NCI-H1436 treated with DMSO at 0.1 percent for 48 hours (cell line): ENCODE measurements at regions not wholly inside any gene's neighbourhood (a gene's known extent, or its start where the extent isn't known, plus 50 kb on each side); places are given as distances from the start of the nearest gene placed in this dataset.
"Not testable (repeated sequence)": the region's sequence is repeated elsewhere in the genome, so short reads cannot be mapped to it uniquely, and the experiment has no call there.

ENCODE experiments used
- DNase-seq: peaks from one replicate; lab custom pipeline; 2025; lab: John Stamatoyannopoulos, UW

- DNase-seq, result no peak
These were observed 346.6 kb downstream of the FSIP2 start for GRCh38 chr2:186085226-186085625.

DNA sequence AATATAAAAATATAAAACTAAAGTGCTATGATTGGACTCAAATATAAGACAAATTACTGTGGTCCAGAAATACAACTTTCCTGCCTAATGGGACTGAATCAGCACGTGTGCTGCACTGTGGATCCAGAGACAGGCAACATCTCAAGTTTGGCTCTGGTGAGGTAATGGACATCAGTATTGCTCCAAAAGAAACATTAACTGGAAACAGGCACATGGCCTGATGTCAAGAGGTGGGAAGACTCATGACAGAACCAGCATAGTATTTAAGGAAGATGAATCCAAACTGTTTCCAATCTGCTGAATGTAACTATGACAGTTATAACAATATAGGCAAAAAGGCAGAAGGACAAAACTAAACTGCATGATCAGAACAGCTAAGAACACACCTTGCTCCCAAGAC, 354.6 kb downstream of the FSIP2 start:
- DNase-seq, result no peak

DNA sequence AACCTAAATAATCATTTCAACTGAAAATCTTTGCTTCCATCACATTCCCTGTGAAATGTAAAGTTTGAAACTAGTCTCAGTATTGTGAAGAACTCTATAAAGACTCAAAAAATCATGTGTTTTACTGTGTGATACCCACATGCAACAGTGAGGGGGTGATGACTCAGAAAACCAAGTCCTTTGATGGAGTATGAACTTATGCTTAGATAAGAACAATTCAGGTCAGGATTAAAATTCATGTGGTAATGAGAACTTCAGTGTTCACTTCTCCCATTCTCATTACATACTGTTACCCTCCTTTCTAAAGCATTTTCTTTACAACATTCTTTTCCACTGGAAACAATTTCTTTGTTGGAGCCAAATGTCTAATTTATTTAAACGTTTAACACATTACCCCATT, 360.2 kb downstream of the FSIP2 start:
- no peak for DNase-seq

GRCh38 chr2:186099826-186100225, 361.2 kb downstream of the FSIP2 start:
- no peak for DNase-seq

DNA sequence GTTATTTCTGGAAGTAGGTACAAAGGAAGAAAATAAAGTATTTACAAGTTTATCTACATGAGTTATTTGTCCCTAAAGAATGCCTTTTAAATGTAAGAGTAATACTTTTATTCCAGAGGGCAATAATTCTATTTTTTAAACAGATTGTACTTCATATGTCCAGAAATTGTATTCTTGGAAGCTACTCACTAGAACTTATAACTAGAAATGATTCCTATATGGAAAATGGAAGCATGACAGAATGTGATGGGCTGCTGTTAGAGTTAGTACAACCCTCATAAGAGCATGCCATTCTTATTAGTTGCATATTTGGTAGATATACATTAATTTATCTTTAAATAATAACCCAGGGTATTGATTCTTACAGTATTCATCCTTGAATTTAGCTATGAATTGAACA, 362.0 kb downstream of the FSIP2 start:
- no peak for DNase-seq

- no peak for DNase-seq
These were observed 363.0 kb downstream of the FSIP2 start for GRCh38 chr2:186101616-186102015.

DNA sequence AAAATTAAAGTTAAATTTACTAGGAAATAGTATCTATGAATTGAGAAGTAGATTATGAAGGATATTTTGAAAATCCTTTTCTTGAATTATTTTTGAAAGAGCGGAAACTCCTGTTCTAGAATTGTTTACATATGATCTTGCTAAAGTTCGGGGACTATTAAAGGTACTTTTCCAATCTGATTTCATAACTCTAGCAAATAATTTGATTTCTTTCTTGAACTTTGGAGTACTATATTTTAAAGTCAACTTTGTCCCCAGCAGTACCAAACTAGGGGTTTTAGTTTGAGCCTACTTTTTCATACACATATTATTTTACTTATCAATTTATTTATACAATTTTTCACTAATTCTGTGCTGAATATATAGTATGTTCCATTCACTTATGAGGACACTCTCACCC, 364.7 kb downstream of the FSIP2 start:
- no peak for DNase-seq

DNA sequence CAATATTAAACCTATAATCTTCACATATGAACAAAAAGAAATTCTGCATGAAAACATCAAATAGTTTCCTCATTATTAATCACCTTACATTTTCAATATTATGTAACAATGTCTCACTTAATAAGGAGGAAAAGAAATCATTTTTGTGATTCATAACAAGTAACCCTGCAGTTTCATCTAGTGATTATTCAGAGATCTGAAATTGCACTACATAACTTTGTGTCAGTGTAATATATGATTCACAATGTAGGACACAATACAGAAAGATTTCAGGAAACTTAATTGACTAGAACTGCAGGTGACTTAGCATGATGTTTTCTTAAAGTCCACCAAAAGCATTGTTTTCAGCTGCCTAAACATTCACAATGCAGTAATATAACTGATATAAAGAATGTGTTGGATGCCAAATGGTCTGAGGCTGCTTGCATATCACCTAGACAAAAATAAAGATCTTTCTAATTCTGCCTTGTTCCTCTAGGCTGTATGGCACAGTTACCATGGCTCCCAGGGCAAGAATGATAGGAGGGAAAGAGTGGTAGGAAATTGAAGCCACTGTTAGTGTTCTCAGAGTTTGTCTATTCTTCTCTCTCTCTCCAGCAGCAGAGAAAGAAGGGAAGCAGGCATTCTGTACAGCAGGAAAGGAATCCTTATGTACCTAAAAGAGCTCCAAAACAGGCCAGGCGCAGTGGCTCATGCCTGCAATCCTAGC, 366.6 kb downstream of the FSIP2 start:
- DNase-seq, result no peak

DNA sequence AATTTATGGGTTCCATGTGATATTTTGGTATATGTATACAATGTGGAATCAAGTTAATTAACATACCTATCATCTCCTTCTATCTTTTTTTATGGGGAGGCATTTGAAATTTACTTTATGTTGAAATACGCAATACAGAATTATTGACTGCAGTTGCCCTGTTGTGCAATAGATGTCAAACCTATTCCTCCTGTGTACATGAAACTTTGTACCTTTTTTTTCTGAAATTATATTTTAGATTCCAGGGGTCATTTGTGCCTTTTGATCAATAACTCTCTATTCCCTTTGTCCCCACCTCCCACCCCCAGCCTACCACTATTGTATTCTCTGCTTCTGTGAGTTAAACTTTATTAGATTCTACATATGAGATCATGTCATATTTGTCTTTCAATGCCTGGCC, 369.9 kb downstream of the FSIP2 start:
- no peak for DNase-seq

- DNase-seq, result no peak
These were observed 372.8 kb upstream of the ZC3H15 start for GRCh38 chr2:186113284-186113683.

DNA sequence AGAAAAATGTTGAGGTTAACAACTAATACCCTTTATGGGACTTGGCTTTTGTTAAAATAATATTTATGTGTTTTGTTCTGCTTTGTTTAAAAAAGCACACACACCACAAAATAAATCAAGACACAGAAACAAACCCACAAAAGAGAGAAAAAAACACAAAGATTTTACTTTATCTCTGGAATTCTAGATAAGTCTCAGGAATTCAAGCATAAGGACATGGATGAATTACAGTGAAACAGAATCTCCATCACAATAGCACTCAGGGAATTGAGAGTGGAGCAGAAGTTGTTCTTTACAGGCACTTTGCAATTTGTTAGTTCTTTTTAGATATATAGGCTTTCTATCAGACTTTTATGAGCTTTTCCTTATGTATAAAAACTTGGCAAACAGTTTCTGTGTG, 360.9 kb upstream of the ZC3H15 start:
- DNase-seq, result no peak

GRCh38 chr2:186125625-186126024, 360.4 kb upstream of the ZC3H15 start:
- no peak for DNase-seq

- no peak for DNase-seq
These were observed 359.9 kb upstream of the ZC3H15 start for GRCh38 chr2:186126181-186126580.

- peak; percentile 9 for DNase-seq
These were observed 356.1 kb upstream of the ZC3H15 start for GRCh38 chr2:186129767-186130581.

- no peak for DNase-seq
These were observed 355.1 kb upstream of the ZC3H15 start for GRCh38 chr2:186130748-186131641.

DNA sequence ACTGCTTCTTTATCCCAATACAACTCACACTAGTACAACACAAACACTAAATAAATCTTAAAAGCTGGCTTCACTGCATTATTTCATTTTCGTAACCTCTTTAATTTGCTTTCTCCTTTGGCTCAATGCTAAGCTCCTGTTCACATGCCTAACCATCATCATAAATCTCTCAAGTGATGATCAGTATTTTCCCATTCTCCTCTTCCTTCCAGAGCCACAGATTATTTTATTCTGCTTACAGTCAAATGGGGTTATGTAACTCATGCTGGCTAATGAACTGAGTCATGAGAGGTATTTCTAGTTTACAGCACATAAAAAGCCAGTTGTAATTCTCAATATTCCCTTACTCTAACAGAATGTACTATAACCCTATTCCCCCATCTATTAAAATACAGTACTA, 350.4 kb upstream of the ZC3H15 start:
- no peak for DNase-seq

GRCh38 chr2:186136860-186137259, 349.2 kb upstream of the ZC3H15 start:
- DNase-seq, result no peak

DNA sequence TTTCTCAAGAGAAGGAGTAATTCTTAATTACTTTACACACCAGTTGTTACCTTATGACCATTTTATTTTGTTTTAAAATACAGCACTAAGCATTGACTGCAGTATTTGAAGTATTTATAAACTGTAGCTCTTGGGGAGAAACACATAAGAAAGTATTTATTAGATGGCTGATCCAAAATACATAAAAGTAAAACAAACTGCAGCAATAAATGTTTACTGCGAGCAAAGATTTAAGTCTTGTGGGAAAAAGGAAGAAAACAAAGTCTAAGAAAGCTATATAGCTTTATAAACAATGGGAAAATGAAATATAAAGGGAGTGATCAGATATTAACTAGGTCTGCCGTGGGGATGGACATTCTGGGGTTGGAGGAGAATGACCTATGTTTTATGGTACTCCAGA, 347.2 kb upstream of the ZC3H15 start:
- DNase-seq, result no peak

- DNase-seq, result no peak
These were observed 327.0 kb upstream of the ZC3H15 start for GRCh38 chr2:186159101-186159500.

- no peak for DNase-seq
These were observed 321.7 kb upstream of the ZC3H15 start for GRCh38 chr2:186164325-186164724.

DNA sequence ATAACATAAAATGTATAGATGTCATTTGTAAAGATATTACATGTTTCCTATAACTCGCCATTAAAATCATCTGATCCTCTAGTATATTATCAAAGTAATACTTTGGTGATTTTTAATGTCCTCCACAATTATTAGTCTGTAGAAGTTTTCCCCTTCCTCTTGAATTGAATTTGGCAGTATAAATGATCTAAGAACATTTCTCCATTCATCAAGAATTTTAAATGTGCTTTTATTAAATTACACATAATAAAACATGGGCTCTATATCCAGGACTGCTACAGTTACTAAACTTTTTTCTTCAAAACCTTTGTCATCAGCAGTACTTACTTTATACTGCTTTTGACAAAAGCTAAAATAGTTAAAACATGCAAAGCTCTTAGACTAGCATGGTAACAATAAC, 315.4 kb upstream of the ZC3H15 start:
- DNase-seq, result no peak

GRCh38 chr2:186181625-186182024, 304.4 kb upstream of the ZC3H15 start:
- no peak for DNase-seq

GRCh38 chr2:186182366-186182765, 303.7 kb upstream of the ZC3H15 start:
- DNase-seq, result not testable (repeated sequence)
